Suprapubic skin (tissue), 4 donors: ENCODE measurements at regions not wholly inside any gene's neighbourhood (a gene's known extent, or its start where the extent isn't known, plus 50 kb on each side); places are given as distances from the start of the nearest gene placed in this dataset.

Source experiments
- EP300 ChIP-seq: sonication (generic); formaldehyde crosslinking; IDR thresholded peaks from one replicate; pipeline ENCODE4 v1.6.1; 2017; ENCODE audit warnings: antibody characterized with exemption
- POLR2A ChIP-seq, 2 donors: fragments of 450-650 bp; IDR thresholded peaks; one replicate each; pipeline ENCODE4 v1.6.1; 2017; ENCODE audit warnings: antibody characterized with exemption in 2 of 2, mild to moderate bottlenecking in 2 of 2, moderate library complexity in 2 of 2
- POLR2AphosphoS5 ChIP-seq, 3 donors: sonication (generic); formaldehyde crosslinking; IDR thresholded peaks; one replicate each; pipeline ENCODE4 v1.6.1; 2017; ENCODE audit warnings: antibody characterized with exemption in 3 of 3
- TF ChIP-seq, protein P1 (sequence below), 2 donors: fragments of 200-600 bp in 1 of 2; fragments of 450-650 bp in 1 of 2; sonication (generic) in 1 of 2; IDR thresholded peaks; one replicate each; pipeline ENCODE4 v1.5.1; 2016 to 2019; ENCODE audit warnings: antibody characterized with exemption in 2 of 2, mild to moderate bottlenecking in 1 of 2, moderate library complexity in 1 of 2

- TF ChIP-seq POLR2A (IDR thresholded peaks at IDR 0.05) (no peak), POLR2AphosphoS5 (IDR thresholded peaks at IDR 0.05) (no peak), EP300 (no peak)
- TF ChIP-seq, protein P1, sequence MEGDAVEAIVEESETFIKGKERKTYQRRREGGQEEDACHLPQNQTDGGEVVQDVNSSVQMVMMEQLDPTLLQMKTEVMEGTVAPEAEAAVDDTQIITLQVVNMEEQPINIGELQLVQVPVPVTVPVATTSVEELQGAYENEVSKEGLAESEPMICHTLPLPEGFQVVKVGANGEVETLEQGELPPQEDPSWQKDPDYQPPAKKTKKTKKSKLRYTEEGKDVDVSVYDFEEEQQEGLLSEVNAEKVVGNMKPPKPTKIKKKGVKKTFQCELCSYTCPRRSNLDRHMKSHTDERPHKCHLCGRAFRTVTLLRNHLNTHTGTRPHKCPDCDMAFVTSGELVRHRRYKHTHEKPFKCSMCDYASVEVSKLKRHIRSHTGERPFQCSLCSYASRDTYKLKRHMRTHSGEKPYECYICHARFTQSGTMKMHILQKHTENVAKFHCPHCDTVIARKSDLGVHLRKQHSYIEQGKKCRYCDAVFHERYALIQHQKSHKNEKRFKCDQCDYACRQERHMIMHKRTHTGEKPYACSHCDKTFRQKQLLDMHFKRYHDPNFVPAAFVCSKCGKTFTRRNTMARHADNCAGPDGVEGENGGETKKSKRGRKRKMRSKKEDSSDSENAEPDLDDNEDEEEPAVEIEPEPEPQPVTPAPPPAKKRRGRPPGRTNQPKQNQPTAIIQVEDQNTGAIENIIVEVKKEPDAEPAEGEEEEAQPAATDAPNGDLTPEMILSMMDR (IDR thresholded peaks at IDR 0.05) = no peak
These were observed 175.4 kb downstream of the NTMT2 start for GRCh38 chr1:170321113-170321512.
